HepG2 (cell line): ENCODE measurements at regions not wholly inside any gene's neighbourhood (a gene's known extent, or its start where the extent isn't known, plus 50 kb on each side); places are given as distances from the start of the nearest gene placed in this dataset.
"Not testable (repeated sequence)": the region's sequence is repeated elsewhere in the genome, so short reads cannot be mapped to it uniquely, and the experiment has no call there.

Experiments
- ATAC-seq: fragments of 200-7000 bp; cut with Tn5 transposase; 3 replicates; pipeline ENCODE4 v1.9.1; 2020; ENCODE audit warnings: mild to moderate bottlenecking, moderate library complexity
- BruUV-seq: library from RNA; stranded (reverse); fragments of 400-500 nt; replicated peaks from 2 replicates; lab custom pipeline; 2021; lab: Mats Ljungman, UMichigan
- CTCF ChIA-PET: fragments of 300-600 bp; formaldehyde crosslinking; extraction: SDS; loops from one replicate; lab custom pipeline; 2021; ENCODE audit warnings: low total read pairs, inconsistent platforms, low intra/inter-chr PET ratio; lab: Yijun Ruan, JAX
- POLR2A ChIA-PET: fragments of 350-600 bp; sonication (Branson Sonifier 250); formaldehyde crosslinking; loops from one replicate; lab custom pipeline; 2020; ENCODE audit warnings: antibody characterized with exemption, inconsistent platforms; lab: Yijun Ruan, JAX
- DNase-seq: peaks from one replicate; pipeline ENCODE4 v3.0.0-alpha.2; 2015; ENCODE audit warnings: low spot score
- FAIRE-seq: peaks from 3 replicates; lab custom pipeline; 2011; peaks lifted over from hg19 to GRCh38; lab: Jason Lieb, UNC
- H2AFZ ChIP-seq: one replicate; pipeline ENCODE4 v1.6.1; 2011; ENCODE audit warnings: low read length, inconsistent platforms
- H3K27ac ChIP-seq: fragments of 300-600 bp; 3 replicates; pipeline ENCODE4 v1.8.0; 2011; ENCODE audit warnings: mixed run types, mild to moderate bottlenecking, mixed read lengths, low read length, inconsistent platforms; ENCODE audit not compliant: insufficient read depth; ENCODE audit errors: extremely low read length
- H3K27me3 ChIP-seq, 2 experiments: fragments of 200-600 bp in 1 of 2; 2 replicates in 1 of 2; 3 replicates in 1 of 2; pipeline versions ENCODE4 v1.6.0 to v1.8.0; 2011; ENCODE audit warnings: low read length in 2 of 2, mild to moderate bottlenecking in 2 of 2, moderate library complexity in 2 of 2, inconsistent platforms in 1 of 2; ENCODE audit not compliant: insufficient read depth in 2 of 2, control insufficient read depth in 1 of 2
- H3K36me3 ChIP-seq, 2 experiments: fragments of 200-600 bp in 1 of 2; replicated peaks in 1 of 2; 2 replicates in 1 of 2; 3 replicates in 1 of 2; pipeline versions ENCODE4 v1.5.1 to v1.8.0; 2011; ENCODE audit warnings: low read length in 2 of 2, inconsistent platforms in 1 of 2; ENCODE audit not compliant: insufficient read depth in 2 of 2, control insufficient read depth in 1 of 2
- H3K4me1 ChIP-seq: 2 replicates; pipeline ENCODE4 v1.5.1; 2012; ENCODE audit warnings: low read length, inconsistent platforms; ENCODE audit not compliant: insufficient read depth
- H3K4me2 ChIP-seq: 2 replicates; pipeline ENCODE4 v1.6.0; 2011; ENCODE audit warnings: low read depth, low read length, inconsistent platforms
- H3K4me3 ChIP-seq, 3 experiments: fragments of 200-600 bp in 1 of 3; sonication (generic), shearing (Covaris generic) in 1 of 3; replicated peaks in 1 of 3; 2 replicates each; pipeline ENCODE4 v1.5.1; 2011 to 2016; ENCODE audit warnings: low read length in 3 of 3, inconsistent platforms in 2 of 3, low read depth in 2 of 3, mild to moderate bottlenecking in 2 of 3, control low read depth in 1 of 3, mixed read lengths in 1 of 3; ENCODE audit not compliant: insufficient read depth in 1 of 3
- H3K79me2 ChIP-seq: one replicate; pipeline ENCODE4 v1.6.1; 2011; ENCODE audit warnings: low read length, inconsistent platforms; ENCODE audit not compliant: insufficient read depth
- H3K9ac ChIP-seq: 2 replicates; pipeline ENCODE4 v1.6.0; 2011; ENCODE audit warnings: mild to moderate bottlenecking, low read depth, low read length, inconsistent platforms; ENCODE audit not compliant: insufficient read depth
- H3K9me3 ChIP-seq: 2 replicates; pipeline ENCODE4 v1.5.1; 2012; ENCODE audit warnings: mild to moderate bottlenecking, low read length
- H4K20me1 ChIP-seq: 2 replicates; pipeline ENCODE4 v1.6.0; 2011; ENCODE audit warnings: inconsistent platforms, mild to moderate bottlenecking, low read length, moderate library complexity; ENCODE audit not compliant: insufficient read depth
- HOXA7 ChIP-seq: sonication (generic); formaldehyde crosslinking; IDR thresholded peaks from 2 replicates; pipeline ENCODE4 v1.8.1; 2022; ENCODE audit warnings: mild to moderate bottlenecking, missing genetic modification reagents, moderate library complexity
- WGBS: methylation state at CpG from one replicate; pipeline ENCODE4 v1.1.6; 2017; ENCODE audit warnings: low lambda C conversion rate; 5-methylcytosine and 5-hydroxymethylcytosine counted together
- in situ Hi-C: cut with HindIII; loops from 2 replicates; pipeline ENCODE4 v1.10.0; 2017; ENCODE audit warnings: low pct_unique_long_range_greater_than_20kb; ENCODE audit not compliant: extremely low pct_ligation_motif_present
- intact Hi-C: fragments of 100-400 bp; cut with micrococcal nuclease; formaldehyde crosslinking; loops from one replicate; pipeline ENCODE4 v1.10.0; 2022; ENCODE audit not compliant: unreplicated experiment
- TF ChIP-seq, protein P1 (sequence below): sonication (generic); formaldehyde crosslinking; conservative IDR thresholded peaks from 2 replicates; pipeline ENCODE4 v1.8.0; 2022; ENCODE audit warnings: mild to moderate bottlenecking, moderate library complexity, missing genetic modification reagents

DNA sequence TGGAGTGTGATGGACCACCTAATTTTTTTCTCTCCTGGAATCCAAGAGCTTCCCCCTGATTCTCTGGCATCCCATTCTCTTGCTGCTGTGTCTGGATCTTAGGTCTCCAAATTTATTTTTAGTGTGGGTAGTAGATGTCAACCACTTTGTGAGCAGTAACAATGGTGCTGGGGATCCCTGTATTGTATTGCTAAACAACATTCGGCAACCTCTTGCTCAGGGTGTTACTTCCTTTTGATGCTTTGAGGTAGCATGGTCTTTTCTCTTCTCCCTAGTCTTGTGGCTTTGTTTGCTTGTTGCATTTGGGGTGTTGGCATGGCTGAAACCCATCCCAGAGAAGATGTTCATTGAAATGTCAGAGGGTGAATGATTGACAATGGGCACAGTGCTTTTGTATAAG is 737.4 kb downstream of the BCL11A start:
- H3K27ac ChIP-seq, result no peak overlapping the region
- no TSS peak for BruUV-seq
- no peaks in the 10 kb centered on the region for H4K20me1 ChIP-seq
- intact Hi-C loops, result no loop called here
- H3K4me1 ChIP-seq, result no peaks in the 10 kb centered on the region
- H3K4me2 ChIP-seq, result no peak overlapping the region
- ATAC-seq (no peak), FAIRE-seq (no peak), DNase-seq (no peak)
- CTCF ChIA-PET, result no interaction called here
- H3K27me3 ChIP-seq, result no peaks in the 10 kb centered on the region
- TF ChIP-seq, protein P1, sequence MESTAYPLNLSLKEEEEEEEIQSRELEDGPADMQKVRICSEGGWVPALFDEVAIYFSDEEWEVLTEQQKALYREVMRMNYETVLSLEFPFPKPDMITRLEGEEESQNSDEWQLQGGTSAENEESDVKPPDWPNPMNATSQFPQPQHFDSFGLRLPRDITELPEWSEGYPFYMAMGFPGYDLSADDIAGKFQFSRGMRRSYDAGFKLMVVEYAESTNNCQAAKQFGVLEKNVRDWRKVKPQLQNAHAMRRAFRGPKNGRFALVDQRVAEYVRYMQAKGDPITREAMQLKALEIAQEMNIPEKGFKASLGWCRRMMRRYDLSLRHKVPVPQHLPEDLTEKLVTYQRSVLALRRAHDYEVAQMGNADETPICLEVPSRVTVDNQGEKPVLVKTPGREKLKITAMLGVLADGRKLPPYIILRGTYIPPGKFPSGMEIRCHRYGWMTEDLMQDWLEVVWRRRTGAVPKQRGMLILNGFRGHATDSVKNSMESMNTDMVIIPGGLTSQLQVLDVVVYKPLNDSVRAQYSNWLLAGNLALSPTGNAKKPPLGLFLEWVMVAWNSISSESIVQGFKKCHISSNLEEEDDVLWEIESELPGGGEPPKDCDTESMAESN, result no peak
- TF ChIP-seq HOXA7 (CRISPR knock-in tag), result no peak
- H3K9me3 ChIP-seq, result no peaks in the 10 kb centered on the region
- H2AFZ ChIP-seq, result no peak overlapping the region
- H3K79me2 ChIP-seq, result no peaks in the 10 kb centered on the region
- no peak overlapping the region for H3K4me3 ChIP-seq
- no peak overlapping the region for H3K9ac ChIP-seq
- 0% methylated on average over 1 of the region's 1 CpG for WGBS
- no peaks in the 10 kb centered on the region for H3K36me3 ChIP-seq
- in situ Hi-C loops, result no loop called here
- POLR2A ChIA-PET, result no interaction called here

DNA sequence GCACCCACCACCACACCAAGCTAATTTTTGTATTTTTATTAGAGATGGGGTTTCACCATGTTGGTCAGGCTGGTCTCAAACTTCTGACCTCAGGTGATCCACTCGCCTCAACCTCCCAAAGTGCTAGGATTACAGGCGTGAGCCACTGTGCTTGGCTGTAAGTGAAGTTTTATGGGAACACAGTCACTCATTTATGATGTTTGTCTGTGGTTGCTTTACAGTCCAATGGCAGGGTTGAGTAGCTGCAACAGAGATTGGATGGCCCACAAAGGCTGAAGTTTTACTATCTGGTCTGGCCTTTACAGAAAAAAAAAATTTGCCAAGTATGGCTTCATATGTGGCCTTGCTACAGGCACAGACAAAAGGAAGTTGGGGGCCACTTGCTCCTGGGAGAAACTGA is 743.2 kb downstream of the BCL11A start:
- 9% methylated on average over 2 of the region's 2 CpGs for WGBS
- H3K9me3 ChIP-seq, intact Hi-C loops, H3K4me3 ChIP-seq, FAIRE-seq, POLR2A ChIA-PET, H3K79me2 ChIP-seq, H3K36me3 ChIP-seq, ATAC-seq, H3K9ac ChIP-seq, DNase-seq, H3K4me2 ChIP-seq, H3K27ac ChIP-seq, H2AFZ ChIP-seq, in situ Hi-C loops, H4K20me1 ChIP-seq, CTCF ChIA-PET, BruUV-seq, H3K4me1 ChIP-seq, H3K27me3 ChIP-seq: not testable (repeated sequence)
